ENCODE measurements at regions not wholly inside any gene's neighbourhood (a gene's known extent, or its start where the extent isn't known, plus 50 kb on each side); places are given as distances from the start of the nearest gene placed in this dataset.

DNA sequence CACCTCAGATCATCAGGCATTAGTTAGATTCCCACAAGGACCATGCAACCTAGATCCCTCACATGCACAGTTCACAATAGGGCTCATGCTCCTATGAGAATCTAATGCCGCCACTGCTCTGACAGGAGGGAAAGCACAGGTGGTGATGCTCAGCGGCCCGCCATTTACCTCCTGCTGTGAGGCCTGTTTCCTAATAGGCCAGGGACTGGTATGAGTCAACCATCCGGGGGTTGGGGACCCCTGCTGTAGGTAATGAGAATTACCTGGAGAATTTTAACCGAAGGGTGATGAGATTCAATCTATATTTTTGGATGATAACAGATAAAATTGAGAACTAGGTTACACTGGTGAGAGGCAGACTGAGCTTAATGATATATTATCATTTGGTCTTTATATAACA is 101.4 kb downstream of the LACC1 start:
- ATAC-seq = no peak
- Histone ChIP-seq H3K4me3 (no peak overlapping the region), H3K9me3 (no peaks in the 10 kb centered on the region), H3K4me1 (peaks cover 0 to 6% (median 0%) of the 10 kb centered on the region in 3 donors), H3K27ac (no peak overlapping the region), H3K27me3 (no peaks in the 10 kb centered on the region), H3K36me3 (no peaks in the 10 kb centered on the region)
- TF ChIP-seq, protein P1, sequence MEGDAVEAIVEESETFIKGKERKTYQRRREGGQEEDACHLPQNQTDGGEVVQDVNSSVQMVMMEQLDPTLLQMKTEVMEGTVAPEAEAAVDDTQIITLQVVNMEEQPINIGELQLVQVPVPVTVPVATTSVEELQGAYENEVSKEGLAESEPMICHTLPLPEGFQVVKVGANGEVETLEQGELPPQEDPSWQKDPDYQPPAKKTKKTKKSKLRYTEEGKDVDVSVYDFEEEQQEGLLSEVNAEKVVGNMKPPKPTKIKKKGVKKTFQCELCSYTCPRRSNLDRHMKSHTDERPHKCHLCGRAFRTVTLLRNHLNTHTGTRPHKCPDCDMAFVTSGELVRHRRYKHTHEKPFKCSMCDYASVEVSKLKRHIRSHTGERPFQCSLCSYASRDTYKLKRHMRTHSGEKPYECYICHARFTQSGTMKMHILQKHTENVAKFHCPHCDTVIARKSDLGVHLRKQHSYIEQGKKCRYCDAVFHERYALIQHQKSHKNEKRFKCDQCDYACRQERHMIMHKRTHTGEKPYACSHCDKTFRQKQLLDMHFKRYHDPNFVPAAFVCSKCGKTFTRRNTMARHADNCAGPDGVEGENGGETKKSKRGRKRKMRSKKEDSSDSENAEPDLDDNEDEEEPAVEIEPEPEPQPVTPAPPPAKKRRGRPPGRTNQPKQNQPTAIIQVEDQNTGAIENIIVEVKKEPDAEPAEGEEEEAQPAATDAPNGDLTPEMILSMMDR (IDR thresholded peaks at IDR 0.05) = no peak
- no peak for TF ChIP-seq POLR2AphosphoS5 (IDR thresholded peaks at IDR 0.05)
- no peak for TF ChIP-seq EP300 (IDR thresholded peaks at IDR 0.05)
- TF ChIP-seq POLR2A (IDR thresholded peaks at IDR 0.05) = no peak
- WGBS, 2 donors (ENCODE audit: low coverage in 1 of 2) = 94% methylated on average over 5 of the region's 5 CpGs; no CpG with 5 or more reads in 1 of the 2 donors

DNA sequence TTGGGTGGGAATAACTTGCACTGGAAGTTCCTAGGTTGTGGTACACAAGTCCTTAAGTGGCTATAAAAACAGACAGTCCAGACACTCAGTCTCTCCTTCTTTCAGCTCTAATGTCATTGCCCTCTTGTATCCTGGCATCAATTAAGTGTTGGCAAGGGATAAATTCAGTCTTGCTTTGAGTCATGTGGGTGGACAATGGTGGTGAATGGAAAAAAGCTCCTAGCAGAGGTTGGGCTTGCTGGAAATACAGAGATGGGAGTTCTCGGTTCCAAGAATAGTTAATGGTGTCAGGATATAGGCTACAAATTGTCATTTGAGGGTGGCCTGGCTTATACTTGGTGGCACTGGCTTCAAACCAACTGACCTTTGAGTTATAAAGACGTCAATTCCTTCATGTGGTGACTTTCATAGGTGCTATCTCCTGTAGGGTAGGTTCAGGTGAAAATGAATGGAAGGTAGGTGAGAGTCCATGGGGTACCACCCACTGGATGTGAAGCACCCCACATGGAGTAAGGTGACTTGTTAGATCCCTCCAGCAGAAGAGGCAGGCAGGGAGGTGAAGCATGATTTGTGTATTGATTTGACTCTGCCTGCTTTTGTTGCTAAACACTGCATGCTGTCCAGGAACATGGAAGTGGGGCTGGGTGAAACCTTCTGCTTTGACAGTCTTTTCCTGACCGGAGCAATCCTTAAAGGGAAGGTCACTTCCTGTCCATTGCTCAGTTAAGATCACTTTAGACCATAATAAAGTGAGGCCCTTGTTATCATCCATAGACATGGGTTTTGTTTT is 102.0 kb downstream of the LACC1 start:
- Histone ChIP-seq H3K4me1 (peaks cover 0 to 12% (median 0%) of the 10 kb centered on the region in 3 donors), H3K36me3 (no peaks in the 10 kb centered on the region), H3K9me3 (no peaks in the 10 kb centered on the region), H3K27ac (no peak overlapping the region), H3K4me3 (no peak overlapping the region), H3K27me3 (no peaks in the 10 kb centered on the region)
- ATAC-seq = no peak
- TF ChIP-seq POLR2AphosphoS5 (IDR thresholded peaks at IDR 0.05) = no peak
- TF ChIP-seq POLR2A (IDR thresholded peaks at IDR 0.05) = no peak
- TF ChIP-seq, protein P1 (IDR thresholded peaks at IDR 0.05) = no peak
- no peak for TF ChIP-seq EP300 (IDR thresholded peaks at IDR 0.05)
- WGBS, 2 donors (ENCODE audit: low coverage in 1 of 2) = 86 to 100% methylated on average over 1 to 3 of the region's 3 CpGs

DNA sequence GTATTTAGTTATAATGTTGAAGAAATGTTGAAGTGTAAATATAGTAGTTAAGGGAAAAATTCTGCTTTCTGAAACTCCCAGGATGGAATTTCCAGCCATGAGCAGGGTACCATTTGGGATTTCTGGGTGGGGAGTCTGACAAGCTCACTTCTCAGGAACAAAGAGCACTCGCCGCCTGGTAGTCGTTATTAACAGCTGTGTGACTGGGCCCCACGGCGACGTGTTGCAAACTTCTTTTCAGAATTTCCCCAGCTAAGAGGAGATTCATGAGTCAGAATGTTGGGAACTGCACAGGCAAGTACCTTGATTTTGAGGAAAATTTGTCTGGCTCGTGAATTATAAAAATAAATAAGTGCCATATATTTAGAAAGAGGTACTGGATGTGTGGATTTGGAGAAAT is 103.7 kb downstream of the LACC1 start:
- Histone ChIP-seq H3K4me1 (peaks cover 0 to 15% (median 0%) of the 10 kb centered on the region in 3 donors), H3K9me3 (no peaks in the 10 kb centered on the region), H3K27me3 (no peaks in the 10 kb centered on the region), H3K4me3 (no peak overlapping the region), H3K36me3 (no peaks in the 10 kb centered on the region), H3K27ac (no peak overlapping the region)
- no peak for ATAC-seq
- TF ChIP-seq POLR2AphosphoS5 (IDR thresholded peaks at IDR 0.05) = no peak
- no peak for TF ChIP-seq EP300 (IDR thresholded peaks at IDR 0.05)
- TF ChIP-seq POLR2A (IDR thresholded peaks at IDR 0.05) = no peak
- TF ChIP-seq, protein P1 (IDR thresholded peaks at IDR 0.05) = no peak
- 64 to 78% methylated on average over 7 of the region's 7 CpGs for WGBS, 2 donors (ENCODE audit: low coverage in 1 of 2)

DNA sequence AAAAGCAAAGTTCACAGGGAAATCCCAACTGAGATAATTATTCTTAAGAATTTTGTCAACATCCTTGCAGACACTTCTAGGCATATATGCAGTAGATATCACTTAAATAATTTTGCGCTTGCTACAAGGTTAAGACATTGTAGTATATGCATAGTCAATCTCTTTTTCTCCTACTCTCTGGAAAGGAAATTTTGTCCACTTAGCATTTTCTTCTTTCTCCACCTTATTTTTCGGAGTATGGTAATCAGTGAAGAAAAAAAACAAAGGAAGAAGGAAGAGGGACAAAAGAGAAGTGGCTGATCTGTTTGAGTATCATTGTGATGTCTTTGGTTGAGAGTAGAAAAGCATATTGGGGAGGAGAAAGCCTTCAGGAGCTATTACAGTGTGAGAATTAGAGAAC is 104.6 kb downstream of the LACC1 start:
- TF ChIP-seq EP300 (IDR thresholded peaks at IDR 0.05) (no peak), POLR2AphosphoS5 (IDR thresholded peaks at IDR 0.05) (no peak), POLR2A (IDR thresholded peaks at IDR 0.05) (no peak)
- TF ChIP-seq, protein P1 (IDR thresholded peaks at IDR 0.05) = no peak
- no peaks in the 10 kb centered on the region for H3K36me3 ChIP-seq
- no peaks in the 10 kb centered on the region for H3K27me3 ChIP-seq
- no peak overlapping the region for H3K27ac ChIP-seq
- no peak overlapping the region for H3K4me3 ChIP-seq
- no peak for ATAC-seq
- H3K4me1 ChIP-seq = peaks cover 0 to 15% (median 0%) of the 10 kb centered on the region in 3 donors
- 90% methylated on average over 2 of the region's 2 CpGs for WGBS, 2 donors (ENCODE audit: low coverage in 1 of 2)
- H3K9me3 ChIP-seq = no peaks in the 10 kb centered on the region
